Endothelial cell of umbilical vein (primary cell): ENCODE measurements at regions not wholly inside any gene's neighbourhood (a gene's known extent, or its start where the extent isn't known, plus 50 kb on each side); places are given as distances from the start of the nearest gene placed in this dataset.

Experiments
- CTCF ChIP-seq, 2 donors: IDR thresholded peaks; 1 replicate in 1 of 2; 2 replicates in 1 of 2; pipeline ENCODE4 v1.5.1; 2011; ENCODE audit warnings: low read length in 2 of 2, mild to moderate bottlenecking in 2 of 2, moderate library complexity in 2 of 2, control low read depth in 1 of 2, inconsistent platforms in 1 of 2, low read depth in 1 of 2; ENCODE audit not compliant: insufficient read depth in 1 of 2; ENCODE audit errors: extremely low read depth in 1 of 2
- POLR2A ChIP-seq: IDR thresholded peaks from 2 replicates; pipeline ENCODE4 v1.6.1; 2012; ENCODE audit warnings: low read depth, mild to moderate bottlenecking, control low read depth, low read length

GRCh38 chr9:16320338-16320902, 550.0 kb downstream of the BNC2 start:
- TF ChIP-seq CTCF (IDR thresholded peaks at IDR 0.05; ENCODE audit: extremely low read depth in 1 of 2, insufficient read depth in 1 of 2, low read depth in 1 of 2, low read length in 2 of 2): no peak
- TF ChIP-seq POLR2A: no peak
